NCI-H1930 (cell line): ENCODE measurements at regions not wholly inside any gene's neighbourhood (a gene's known extent, or its start where the extent isn't known, plus 50 kb on each side); places are given as distances from the start of the nearest gene placed in this dataset.
"Not testable (repeated sequence)": the region's sequence is repeated elsewhere in the genome, so short reads cannot be mapped to it uniquely, and the experiment has no call there.

Experiments used
- DNase-seq, 2 experiments: peaks; one replicate each; lab custom pipeline; 2025; lab: John Stamatoyannopoulos, UW

DNA sequence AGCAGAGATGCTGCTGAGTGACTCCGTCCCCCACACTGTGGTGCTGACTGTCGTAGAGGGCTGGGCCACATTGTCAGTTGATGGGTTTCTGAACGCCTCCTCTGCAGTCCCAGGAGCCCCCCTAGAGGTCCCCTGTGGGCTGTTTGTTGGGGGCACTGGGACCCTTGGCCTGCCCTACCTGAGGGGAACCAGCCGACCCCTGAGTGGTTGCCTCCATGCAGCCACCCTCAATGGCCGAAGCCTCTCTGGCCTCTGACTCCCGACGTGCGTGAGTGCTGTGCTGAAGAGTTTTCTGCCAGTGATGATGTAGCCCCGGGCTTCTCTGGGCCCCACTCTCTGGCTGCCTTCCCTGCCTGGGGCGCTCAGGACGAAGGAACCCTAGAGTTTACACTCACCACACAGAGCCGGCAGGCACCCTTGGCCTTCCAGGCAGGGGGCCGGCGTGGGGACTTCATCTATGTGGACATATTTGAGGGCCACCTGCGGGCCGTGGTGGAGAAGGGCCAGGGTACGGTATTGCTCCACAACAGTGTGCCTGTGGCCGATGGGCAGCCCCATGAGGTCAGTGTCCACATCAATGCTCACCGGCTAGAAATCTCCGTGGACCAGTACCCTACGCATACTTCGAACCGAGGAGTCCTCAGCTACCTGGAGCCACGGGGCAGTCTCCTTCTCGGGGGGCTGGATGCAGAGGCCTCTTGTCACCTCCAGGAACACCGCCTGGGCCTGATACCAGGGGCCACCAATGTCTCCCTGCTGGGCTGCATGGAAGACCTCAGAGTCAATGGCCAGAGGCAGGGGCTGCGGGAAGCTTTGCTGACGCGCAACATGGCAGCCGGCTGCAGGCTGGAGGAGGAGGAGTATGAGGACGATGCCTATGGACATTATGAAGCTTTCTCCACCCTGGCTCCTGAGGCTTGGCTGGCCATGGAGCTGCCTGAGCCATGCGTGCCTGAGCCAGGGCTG lies 181.1 kb downstream of the TBC1D2B start:
- DNase-seq: not testable (repeated sequence)

GRCh38 chr15:77895742-77896141 lies 181.8 kb downstream of the TBC1D2B start:
- no peak for DNase-seq

GRCh38 chr15:77895145-77895544 lies 182.4 kb downstream of the TBC1D2B start:
- not testable (repeated sequence) for DNase-seq

DNA sequence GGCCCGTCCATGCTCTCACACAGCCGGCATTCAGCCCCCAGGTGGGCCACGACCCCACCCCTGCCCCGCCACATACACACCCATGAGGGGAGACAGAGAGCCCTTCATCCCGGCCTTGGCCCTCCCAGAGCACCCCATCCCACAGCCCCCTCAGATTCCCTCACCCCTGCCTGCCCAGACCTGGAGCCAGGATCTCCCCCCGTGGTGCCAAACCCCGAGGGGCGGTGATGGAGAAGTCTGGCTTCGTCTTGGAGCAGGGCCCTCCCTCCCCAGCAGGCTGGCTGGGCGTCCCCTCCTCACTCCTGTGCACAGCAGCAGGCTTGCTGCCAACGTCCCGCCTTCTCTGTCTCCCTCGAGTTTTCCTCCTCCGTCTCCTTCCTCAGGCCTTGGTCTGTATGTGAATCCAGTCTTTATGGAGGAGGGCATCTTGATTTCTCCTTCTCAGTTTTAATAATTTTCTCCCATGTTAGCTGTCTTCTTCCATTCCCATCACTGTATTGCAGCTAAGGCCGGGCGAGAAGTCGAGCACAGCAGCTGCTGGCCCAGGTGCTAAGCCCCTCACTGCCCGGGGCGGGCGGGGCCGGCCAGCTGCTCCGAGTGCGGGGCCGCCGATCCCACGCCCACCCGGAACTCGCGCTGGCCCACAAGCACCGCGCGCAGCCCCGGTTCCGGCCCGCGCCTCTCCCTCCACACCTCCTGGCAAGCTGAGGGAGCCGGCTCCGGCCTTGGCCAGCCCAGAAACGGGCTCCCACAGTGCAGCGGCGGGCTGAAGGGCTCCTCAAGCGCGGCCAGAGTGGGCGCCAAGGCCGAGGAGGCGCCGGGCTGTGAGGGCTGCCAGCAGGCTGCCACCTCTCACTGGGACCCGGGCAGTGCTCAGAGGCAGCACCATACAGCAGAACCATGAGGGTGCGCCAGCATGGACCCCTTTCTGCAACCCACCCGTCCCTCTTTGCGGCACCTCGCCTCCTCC lies 183.6 kb downstream of the TBC1D2B start:
- not testable (repeated sequence) for DNase-seq

DNA sequence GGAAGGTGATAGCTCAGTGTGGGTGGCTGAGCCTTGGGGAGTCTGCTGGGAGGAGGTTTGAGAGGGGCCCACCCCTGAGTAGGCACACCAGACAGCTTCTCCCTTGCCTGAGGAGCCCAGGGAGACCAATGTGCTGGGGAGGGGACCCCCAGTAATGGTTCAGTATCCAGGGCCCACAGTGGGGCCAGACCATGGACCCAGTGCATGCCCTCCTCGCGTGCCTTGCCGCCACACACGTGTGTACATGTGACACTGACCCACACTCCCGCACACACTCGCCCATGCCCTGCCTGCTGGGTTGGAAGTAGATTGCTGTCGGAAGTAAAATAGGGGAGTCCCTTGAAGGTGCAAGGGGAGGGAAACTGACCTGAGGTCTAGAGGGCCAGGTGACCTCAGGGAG lies 184.3 kb downstream of the TBC1D2B start:
- not testable (repeated sequence) for DNase-seq

GRCh38 chr15:77892335-77892734 lies 185.2 kb downstream of the TBC1D2B start:
- DNase-seq: no peak

DNA sequence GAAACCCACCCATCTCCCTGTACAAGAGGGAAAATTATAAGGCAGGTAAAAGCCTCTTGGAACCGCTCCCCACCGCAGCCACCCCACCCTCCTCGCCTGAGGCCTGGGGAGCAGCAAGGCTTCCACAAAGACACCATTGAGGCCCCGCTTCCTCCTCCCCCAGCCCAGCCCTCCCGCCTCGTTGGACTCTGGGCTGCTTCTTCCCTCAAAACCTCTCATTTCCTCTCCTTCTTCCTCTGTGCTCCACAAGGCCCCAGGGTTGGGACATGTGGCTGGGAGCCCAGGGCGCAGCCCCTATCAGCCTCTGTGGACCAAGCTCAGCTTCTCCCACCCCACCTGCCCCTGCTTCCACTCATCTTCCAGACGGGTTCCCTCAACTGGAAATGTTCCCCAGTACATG lies 185.6 kb downstream of the TBC1D2B start:
- not testable (repeated sequence) for DNase-seq

DNA sequence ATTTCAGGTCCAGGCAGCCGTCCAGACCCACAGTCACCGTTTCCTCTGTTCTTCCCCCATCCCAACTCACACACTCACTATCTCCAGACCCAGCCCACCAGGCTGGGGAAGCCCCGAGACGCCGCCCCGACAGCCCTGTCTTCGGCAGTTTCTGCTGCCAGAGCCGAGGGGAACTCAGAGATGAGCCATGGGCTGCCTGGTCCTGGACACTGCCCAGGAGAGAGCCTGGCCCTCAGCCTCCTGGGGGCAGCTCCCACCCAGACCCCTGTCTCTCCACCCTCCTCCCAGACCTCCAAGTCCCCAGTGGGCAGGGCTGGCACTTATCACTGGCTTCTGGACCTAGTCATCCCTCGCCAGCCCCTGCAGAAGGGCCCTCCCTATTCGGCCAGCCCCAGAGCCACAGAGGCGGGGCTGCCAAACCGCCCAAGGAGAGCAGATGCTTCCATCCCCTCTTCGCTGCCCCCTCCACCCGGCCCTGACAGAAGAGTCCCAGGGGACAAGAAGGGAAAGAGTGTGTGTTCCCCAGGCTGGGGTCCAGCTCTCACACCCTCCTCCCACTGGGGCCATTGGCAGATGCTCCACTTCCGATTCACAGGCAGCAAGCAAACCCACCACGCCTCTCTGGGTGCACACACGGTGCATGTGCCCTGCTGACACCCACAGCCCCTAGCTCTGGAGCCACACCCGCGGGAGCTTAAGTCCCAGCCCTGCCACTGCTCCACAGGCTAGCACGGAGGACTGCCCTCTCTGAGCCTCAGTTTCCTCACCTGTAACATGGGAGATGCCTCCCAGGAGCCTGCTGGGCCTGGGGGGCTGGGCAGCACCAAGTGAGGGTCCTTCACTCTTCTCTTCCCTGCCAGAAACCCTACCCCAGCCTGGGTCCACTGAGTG lies 186.4 kb downstream of the TBC1D2B start:
- DNase-seq: not testable (repeated sequence)

GRCh38 chr15:77889828-77890725 lies 187.4 kb downstream of the TBC1D2B start:
- DNase-seq: not testable (repeated sequence)

DNA sequence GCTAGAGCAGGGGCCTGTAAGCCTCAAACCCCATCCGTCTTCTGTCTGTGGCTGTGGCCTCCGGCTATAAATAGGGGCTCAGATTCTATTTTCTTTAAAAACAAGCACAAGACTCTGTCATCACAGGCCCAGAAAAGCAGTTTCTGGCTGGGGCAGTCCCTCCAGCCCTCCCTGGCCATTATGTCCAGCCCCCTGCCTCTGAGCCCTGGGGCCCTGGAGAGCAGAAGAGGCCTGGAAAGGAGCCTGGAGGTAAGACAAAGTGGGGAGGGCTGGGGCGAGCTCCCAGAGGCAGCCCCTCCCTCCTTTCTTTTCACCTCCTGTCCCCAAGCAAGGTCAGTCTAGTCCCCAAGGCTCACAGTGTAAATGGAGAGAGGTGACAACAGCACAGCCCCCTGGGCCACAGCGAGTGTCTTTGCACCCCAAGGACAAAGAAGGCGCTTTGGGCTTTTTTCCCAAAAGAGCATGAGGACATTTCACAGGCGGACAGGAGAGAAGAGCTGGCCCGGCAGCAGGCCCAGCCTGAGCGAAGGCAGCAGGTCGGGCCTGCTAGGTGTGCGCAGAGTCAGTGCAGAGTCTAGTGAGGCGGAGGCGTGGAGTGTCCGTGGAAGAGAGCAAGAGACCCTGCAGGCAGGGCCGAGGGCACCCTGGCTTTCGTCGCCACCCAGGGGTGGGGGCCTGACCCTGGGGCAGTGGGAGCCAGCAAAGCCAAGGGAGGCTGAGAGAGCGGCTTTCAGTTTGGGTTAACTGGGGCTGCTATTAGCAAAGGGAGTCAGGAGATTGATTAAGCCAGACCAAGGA lies 188.3 kb downstream of the TBC1D2B start:
- no peak for DNase-seq

DNA sequence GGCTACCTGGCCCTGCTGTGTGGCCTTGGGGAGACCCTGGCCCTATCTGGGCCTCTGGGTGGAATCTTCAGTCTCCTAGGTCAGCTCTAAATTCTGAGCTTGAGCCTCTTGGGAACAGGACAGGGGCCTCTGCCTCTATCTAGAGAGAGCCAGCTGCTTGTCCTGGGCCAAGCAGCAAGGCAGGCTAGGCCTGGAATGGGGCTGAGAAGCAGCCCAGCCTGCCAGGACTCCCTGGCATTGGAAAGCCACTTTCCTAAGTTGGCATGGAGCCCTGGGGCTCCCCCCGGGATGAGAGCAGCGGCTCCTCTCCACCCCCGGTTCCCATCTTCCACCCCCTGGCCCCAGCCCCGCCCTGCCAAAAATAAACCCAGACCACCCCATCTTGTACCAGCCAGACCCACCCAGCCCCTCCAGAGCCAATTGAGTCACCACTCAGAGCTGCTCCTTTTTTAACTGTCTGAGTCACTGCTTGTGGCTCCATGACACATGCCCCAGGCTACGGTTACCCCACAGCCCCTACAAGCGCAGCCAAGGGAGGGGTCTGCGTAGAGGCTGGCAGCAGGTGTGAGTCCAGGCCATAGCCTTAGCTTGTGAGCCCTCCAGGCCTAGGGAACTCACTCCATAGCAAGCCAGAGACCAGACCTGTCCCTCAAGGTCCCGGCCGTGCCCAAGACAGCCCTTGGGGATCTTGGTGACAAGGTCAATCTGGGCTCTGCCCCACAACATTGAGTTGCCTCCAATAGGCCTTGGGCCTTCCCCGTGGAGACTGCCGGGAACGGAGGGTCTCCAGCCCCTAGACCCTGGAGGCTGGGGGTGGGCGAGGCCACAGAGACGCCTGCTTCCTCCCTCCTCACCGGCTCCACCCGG lies 189.7 kb downstream of the TBC1D2B start:
- not testable (repeated sequence) for DNase-seq

- DNase-seq: no peak
These were observed 190.6 kb downstream of the TBC1D2B start for GRCh38 chr15:77886805-77887448.

- not testable (repeated sequence) for DNase-seq
These were observed 191.5 kb downstream of the TBC1D2B start for GRCh38 chr15:77885877-77886500.

DNA sequence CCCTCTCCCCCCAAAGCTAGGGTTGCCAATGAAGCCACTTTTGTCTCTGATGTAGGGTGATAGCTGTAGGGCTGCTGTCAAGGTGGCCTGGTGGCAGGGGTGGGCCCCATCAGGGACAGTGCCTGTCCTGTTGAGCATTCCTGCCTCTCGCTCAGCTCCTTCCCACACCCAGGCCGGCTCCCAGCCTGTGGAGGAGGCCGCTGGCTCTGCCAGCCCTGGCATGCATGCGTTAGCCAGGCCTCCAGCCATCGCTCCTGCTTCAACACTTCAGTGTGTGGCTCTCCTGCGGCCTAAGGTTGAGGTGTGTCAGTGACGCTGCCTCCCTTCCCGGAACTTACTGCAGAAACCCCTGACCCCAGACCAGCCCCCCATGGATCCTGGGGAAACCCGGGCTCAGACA lies 194.5 kb downstream of the TBC1D2B start:
- DNase-seq: not testable (repeated sequence)

- DNase-seq: no peak
These were observed 195.6 kb downstream of the TBC1D2B start for GRCh38 chr15:77881950-77882349.

- not testable (repeated sequence) for DNase-seq
These were observed 196.0 kb downstream of the TBC1D2B start for GRCh38 chr15:77881535-77881934.

- not testable (repeated sequence) for DNase-seq
These were observed 198.0 kb downstream of the TBC1D2B start for GRCh38 chr15:77879466-77879865.
